HG02885 (cell line): ENCODE measurements at regions not wholly inside any gene's neighbourhood (a gene's known extent, or its start where the extent isn't known, plus 50 kb on each side); places are given as distances from the start of the nearest gene placed in this dataset.
"Not testable (repeated sequence)": the region's sequence is repeated elsewhere in the genome, so short reads cannot be mapped to it uniquely, and the experiment has no call there.

Experiments
- ATAC-seq: cut with Tn5 transposase; IDR thresholded peaks from one replicate; pipeline ENCODE4 v1.9.1; 2021; ENCODE audit warnings: mild to moderate bottlenecking; ENCODE audit not compliant: unreplicated experiment, poor library complexity

DNA sequence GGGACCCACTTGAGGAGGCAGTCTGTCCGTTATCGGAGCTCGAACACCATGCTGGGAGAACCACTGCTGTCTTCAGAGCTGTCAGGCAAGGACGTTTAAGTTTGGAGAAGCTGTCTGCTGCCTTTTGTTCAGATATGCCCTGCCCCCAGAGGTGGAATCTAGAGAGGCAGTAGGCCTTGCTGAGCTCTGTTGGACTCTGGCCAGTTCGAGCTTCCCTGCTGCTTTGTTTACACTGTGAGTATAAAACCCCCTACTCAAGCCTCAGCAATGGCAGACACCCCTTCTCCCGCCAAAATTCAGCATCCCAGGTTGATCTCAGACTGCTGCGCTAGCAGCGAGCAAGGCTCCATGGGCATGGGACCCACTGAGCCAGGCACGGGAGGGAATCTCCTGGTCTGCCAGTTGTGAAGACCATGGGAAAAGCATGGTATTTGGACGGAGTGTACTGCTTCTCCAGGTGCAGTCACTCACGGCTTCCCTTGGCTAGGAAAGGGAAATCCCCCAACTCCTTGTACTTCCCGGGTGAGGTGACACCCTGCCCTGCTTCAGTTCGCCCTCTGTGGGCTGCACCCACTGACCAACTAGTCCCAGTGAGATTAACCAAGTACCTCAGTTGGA, 134.5 kb upstream of the RBMS1 start:
- not testable (repeated sequence) for ATAC-seq

DNA sequence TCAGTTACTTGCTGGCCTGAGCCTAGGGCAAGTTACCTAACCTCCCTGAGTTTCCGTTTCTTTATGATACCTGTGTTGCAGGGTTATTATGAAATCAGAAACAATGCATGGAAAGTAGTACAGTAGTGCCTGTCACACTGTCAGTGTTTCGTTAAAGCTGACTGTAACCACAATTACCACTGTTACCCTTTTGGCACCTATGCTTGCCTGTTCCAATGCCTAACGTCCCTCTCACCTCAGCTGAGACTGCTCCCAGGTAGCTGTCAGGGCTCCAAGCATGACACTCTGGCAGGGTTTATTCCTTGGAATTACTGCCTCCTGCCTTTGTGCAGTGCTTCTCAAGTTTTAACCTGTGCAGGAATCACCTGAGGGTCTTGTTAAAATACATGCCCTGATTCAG, 135.2 kb upstream of the RBMS1 start:
- ATAC-seq, result no peak

DNA sequence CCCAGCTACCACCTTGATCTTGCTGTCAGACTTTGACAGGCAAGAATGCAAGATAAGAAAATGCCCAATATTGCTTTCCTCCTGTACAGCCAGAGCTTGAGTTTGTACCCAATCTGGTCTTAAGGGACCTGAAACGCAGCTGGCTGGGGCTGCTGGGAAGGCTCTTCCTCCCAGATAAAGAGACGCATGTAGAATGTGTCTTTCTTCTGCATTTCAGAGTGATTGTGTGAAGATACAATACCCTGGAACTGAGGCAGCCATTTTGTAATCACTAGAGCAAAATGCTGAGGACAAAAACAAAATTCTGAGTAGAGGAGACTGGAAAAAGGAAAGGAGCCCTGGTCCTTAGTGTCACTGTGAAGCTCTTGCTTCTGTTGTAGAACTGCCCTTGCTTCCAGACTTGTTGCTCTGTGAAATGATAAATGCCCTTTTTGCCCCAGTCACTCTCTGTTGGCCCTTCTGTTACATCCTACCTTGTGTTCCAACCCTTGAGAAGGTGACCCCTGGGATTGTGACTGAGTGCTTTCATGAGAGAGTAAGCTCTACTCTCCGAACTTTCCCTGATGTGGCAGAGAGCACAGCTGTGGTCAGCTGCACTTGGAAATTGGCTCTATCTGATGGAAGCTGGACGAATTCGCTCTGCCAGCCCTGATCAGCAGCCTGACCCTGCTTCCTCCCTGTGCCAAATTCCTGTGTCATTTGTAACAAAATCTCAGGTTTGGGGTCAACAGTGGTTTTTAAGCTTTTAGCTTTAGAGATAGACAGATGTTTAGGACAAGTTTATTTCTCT, 137.4 kb upstream of the RBMS1 start:
- no peak for ATAC-seq

DNA sequence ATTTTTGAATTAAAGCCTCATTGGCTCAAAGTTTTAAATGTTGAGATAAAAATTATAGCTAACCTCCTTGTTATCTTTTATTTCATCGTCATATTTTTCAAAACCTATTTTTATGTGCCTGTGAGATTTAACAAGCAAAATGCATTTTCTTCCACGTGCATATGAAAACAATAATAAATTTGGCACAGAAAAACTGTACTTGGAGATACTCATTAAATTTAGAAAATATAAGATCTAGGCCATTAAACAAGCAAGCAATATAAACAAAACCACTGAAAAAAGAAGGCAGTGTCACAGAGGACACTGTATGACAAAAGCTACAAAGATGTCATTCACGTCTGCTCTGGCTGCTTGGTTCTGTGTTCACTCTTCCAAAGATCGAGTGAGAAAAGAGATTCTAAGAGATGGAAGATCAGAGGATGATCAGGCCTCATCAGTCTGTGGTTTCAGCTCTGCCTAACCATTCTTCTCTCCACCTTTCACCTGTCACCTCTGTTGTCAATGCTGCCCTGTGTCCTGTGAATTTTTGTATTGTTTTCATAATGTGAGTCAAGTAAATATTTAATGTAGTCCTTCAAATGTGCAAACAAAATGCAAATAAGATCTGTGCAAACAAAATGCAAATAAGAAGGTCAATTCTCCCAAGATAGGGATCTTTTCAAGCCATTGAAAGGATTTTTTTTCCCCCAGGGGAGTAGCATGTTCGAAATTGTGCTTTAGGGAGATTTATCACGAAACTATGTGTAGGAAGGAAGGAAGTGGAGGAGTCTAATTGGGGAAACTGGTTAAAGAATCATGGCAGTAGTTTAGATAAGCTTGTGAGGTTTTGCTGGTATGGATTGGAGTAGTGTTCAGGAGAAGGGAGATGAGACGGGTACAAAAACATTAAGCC, 138.7 kb upstream of the RBMS1 start:
- no peak for ATAC-seq

DNA sequence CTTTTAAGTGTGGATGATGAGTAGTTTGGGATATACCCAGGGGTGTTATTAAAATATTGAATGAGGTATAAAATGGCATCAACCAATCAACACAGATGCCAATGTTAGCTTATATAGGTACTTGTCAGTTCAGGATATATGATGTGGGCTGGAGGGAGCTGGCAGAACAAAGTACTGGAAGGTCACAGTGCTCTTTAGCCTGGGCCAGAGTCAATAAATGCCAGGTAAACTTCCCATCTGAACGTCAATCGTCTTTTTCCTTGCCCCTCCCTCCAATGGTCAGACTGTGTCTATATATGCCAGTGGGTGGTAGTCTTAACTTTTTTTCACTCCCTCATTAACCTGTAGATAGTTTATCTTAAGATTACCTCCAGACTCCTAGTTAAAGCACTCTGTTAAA, 140.8 kb upstream of the RBMS1 start:
- no peak for ATAC-seq

DNA sequence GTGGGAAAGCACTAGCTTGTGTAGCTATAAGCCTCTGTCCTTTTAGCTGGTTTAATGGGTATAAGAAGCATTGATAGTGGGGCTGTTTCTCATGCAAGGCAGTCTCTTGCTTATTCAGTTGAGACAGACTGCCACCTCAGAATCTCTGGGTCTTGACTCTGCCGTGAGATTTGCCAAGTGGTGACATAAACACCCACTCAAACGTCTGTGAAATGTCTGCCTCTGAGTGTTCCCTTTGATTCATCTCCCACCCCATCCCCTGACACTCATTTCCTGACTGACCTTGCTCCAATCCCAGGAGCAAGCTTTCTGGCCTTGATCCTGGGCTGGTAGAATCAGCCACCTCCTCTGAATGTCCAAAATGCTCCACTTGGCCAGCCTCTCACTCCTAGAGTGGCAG, 141.9 kb upstream of the RBMS1 start:
- ATAC-seq, result no peak

DNA sequence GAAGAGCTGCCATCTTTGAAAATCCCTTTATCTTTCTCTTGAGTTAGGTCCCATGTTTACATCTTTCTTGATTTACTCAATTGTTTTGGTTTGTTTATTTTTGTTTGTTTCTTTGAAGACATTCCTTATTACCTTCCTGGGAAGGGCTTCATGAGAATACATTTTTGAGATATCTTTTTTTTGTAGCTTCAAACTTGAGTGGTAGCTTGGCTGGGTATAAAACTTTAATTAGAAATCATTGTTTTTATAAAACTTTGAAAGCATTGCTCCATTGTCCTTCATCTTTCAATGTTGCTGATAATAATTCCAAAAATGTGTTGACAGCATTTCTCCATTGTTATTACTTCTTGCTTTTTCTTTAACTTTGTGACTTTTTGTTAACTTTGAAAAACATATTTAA, 145.9 kb upstream of the RBMS1 start:
- ATAC-seq, result no peak

DNA sequence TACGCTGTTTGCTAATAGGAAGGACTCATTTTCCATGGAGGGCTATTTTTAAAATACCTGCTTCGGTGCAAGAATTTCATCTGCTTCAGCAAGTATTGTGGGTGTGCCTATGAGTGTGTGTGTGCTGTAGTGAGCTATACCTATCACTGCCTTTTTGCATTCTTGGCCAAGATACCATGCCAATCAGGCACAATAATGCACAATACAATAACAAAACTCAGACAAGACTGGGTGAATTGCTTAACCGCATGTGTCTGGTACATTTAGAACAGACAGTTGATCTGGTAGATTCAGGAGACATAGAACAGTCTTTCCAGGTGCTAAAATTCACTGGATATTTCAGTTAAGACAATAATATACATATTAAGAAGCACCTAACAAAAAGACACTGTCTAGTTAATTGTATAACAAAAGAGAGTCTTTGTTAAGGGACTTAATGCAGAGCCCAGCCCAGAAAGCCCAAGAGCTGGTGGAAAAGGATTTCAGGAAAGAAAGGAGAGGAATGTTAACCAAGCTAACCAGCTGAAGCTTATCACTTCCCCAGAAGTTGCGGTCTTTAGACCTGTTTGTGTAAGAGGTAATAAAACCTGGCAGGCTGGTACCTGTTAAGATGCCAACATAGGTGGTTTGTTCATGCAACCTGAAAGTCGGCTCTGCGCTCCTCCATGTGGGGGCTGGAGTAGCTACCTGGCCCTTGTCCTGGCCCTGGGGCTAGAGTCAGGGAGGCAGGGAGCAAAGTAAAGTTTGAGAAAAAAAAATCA, 153.3 kb upstream of the RBMS1 start:
- ATAC-seq, result no peak

DNA sequence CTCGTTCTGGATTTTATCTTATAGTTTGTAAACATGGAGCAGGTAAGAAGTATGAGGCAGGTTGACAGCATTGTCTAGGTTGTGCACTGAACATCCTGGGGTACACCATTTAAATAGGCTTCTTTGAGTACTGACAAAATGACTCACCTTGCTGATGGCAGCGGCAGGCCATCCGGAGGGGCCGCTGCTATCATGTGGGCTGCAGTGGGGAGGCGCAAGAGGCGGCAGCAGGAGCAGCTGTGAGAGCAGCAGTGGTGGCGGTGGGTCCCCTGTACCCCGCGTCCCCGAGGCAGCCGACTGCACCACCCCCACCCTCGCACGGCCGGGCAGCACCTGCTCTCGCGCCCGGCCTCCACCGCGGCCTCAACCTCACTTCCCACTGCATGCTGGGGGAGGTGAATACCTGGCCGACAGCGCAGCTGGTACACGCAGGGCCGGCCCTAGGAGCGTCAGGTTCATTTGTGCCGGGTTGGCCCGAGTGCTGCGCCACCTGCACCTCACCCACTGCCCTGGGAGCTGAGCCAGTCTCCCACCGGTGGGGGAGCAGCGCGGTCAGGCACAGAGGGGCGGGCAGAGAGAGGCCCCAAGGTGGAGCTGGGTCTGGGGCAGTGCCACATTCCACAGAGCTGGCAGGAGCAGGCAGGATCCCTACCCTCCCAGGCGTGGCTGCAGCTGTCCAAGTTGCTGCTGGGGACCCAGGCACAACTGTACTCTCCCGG, 154.5 kb upstream of the RBMS1 start:
- ATAC-seq, result no peak

DNA sequence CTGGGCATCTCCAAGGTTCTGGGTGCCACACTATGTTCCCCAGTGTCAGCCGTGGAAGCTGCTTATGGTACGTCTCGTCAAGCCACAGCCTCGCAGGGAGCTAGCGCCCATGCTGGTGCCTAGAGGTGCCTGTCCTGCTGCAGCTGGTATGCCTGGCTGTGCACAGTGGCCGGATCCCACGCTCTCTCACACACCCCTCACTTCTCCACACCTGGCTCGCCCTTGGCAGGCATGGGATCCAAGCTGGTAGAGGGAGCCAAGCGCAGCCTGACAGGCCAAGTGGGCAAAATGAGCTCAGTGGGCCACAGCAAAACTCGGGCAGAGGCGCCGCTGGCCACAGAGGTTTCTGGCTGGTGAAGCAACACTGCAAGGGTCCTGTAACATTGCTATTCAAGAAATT, 156.1 kb upstream of the RBMS1 start:
- no peak for ATAC-seq

DNA sequence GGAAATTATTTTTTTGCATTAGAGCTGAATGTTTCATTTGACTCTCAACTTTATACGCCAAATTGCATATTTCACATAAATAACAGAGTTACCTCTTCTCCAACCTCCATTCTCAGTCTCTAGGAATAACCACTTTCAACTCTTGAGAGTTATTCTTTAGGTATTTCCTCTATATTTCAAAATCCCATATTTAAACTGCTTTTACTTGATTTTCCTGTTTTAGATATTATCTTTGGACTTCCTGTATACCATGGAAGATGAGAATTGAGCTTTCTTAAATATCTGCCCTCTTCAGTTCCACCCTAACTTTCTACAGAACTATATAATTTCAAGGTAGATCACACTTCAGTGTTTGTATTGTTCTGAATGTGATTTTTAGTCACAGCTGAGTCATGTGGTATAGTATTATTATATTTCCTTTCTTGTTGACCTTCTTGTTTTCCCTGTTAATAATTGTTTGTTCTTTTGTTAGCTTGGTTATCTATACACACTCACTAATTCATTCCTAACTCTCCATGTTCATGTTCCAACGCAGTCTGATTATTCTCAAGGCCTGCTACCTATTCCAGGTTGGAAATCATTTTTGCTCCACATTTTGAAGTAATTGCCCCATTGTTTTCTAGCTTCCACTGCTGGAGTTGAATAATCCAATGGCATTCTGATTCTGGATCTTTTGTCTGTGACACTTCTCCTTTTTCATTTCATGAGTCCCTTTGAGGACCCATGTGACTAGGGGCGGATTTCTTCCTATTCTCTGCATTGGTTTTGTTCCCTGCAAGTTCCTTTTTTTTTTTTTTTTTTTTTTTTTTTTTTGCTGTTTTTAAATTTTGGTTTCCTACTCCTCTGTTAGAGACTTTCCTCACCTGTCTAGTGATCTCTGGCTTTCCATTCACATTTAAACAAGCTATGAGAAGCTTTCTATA, 156.8 kb upstream of the RBMS1 start:
- no peak for ATAC-seq

DNA sequence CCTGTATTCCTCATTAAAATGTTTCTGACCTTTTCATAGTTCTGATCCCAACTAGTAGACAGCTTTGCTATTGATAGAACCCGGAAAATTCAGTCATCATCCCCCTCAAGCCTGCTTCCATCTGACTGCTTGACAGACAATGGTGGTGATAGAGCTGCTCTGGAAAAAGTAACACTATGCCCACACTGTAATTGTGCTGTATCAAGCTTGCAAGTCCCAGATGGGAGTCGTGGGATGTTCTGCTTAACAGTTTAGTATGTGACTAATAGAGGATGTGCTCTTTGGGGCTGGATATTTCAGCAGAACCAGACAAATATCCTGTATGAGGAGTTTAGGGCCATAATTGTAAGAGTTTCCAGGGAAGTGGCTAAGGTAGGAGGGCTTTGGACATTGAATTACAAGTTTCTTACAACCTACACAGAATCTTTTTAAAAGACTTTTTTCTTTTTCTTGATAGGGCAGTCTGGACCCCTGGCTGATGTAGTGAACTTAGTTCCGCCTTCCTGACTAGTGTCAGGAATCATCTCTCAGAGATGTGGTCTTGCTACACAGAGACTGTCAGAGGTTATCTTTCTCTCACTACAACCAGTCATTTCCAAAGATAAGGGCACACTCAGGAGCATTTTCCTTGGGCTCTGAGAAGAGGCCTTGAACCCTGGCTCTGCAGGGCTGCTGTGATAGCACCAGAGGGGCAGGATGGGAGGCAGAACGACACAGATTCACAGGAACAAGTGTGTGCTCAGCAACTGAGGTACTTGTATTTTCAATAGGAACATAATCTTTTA, 158.0 kb upstream of the RBMS1 start:
- ATAC-seq, result no peak

DNA sequence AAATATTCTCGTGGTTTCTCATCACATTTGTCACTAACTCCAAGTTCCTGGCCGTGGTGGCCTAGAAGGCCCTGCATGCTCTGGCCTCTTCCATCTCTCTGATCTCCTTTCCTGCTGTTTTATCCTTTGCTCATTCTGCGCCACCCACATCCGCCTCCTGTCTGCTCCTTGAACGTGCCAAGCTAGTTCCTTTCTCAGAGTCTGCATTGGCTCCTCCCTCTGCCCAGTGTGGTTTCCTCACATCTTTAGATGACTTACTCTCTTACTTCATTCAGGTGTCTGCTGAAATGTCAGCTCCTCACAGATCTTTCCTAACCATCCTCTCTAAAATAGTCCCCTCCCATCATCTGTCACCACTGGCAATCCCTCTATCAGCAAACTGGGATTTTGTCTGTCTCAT, 158.6 kb upstream of the RBMS1 start:
- peak; percentile 46 for ATAC-seq

DNA sequence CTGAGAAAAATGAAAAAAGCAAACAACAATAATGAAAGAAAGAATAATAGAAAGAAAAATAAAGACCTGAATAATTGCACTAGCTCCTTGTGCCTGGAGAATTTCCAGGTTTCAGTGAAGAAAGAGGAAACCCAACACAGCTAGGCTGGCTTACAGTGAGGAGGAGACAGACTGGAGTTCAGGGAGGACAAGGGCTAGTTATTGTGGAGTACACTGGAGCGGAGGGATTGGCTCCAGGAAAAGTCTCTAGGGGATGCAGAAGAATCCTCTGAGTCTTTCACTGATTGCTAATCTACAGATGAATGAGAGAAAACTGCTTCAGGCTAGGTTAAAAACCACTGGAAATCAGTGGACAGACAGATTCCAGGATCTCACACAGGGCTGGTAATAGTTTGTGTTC, 163.6 kb upstream of the RBMS1 start:
- ATAC-seq, result no peak

DNA sequence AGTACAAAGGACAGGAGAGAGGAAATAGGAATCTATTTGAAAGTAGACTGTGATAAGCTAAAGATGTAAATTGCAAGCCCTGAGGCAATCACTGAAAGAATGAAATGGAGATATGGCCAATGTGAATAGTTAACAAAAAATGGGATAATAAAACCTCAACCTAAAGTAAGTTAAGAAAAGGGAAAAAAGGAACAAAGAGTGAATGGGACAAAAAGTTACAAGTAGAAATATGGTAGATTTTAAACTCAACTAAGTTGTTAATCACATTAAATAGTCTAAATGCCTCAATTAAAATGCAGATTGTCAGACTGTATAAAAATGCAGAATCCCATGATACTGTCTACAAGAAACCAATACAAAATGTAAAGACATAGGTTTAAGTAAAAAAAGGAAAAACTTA, 165.2 kb upstream of the RBMS1 start:
- ATAC-seq, result no peak

DNA sequence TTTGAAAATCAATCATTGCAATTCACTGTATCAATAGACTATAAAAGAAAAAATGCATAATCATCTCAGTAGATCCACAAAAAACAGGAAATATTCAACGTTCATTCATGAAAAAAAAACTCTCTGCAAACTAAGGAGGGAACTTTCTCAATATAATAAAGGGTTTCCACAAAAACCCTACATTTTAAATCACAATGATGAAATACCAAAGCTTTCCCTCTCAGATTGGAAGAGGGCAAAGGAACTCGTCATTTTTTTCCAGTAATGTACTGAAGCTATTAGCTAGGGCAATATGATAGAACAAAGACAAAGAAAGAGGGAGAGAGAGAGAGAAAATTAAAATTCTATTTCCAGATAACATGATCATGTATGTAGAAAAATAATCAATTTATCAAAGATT, 167.1 kb upstream of the RBMS1 start:
- no peak for ATAC-seq

DNA sequence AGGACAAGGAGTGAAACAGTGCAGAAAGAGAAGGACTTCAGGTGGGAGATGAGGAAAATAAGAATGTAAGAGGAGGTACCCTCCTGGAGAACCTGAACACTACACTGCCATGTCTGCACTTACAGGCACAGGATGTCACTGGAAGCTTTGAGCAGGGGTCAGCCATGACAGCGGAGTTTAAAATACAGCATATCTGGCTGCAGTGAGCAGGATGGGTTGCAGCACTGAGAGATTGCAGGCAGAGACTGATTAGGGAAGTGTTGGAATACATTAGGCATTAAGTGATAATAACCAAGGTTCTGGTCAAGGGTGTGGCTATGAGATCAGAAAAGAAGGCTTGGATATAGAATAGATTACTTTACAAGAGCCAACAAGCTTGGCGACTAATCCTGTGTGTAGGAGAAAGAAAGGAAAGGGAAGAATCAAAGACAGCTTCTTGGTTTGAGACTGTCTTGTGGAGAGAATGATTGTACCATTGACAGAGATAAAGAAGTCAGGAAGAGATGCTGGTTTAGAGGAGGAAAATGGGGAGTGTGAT, 171.1 kb upstream of the RBMS1 start:
- ATAC-seq, result no peak
